H1 (cell line): ENCODE measurements at regions not wholly inside any gene's neighbourhood (a gene's known extent, or its start where the extent isn't known, plus 50 kb on each side); places are given as distances from the start of the nearest gene placed in this dataset.

ENCODE experiments used
- CTCF ChIP-seq, 3 experiments: IDR thresholded peaks; 1 replicate in 2 of 3; 2 replicates in 1 of 3; pipeline versions ENCODE4 v1.5.1 to v1.6.1; 2011; ENCODE audit warnings: low read length in 3 of 3, mild to moderate bottlenecking in 3 of 3, inconsistent platforms in 2 of 3, low read depth in 1 of 3, moderate library complexity in 1 of 3; ENCODE audit not compliant: insufficient read depth in 1 of 3; ENCODE audit errors: control extremely low read depth in 1 of 3
- FOSL1 ChIP-seq: IDR thresholded peaks from 2 replicates; pipeline ENCODE4 v1.6.1; 2011; ENCODE audit warnings: mild to moderate bottlenecking, low read depth, low read length, moderate library complexity; ENCODE audit not compliant: insufficient read depth
- POLR2A ChIP-seq, 2 experiments: IDR thresholded peaks; 1 replicate in 1 of 2; 2 replicates in 1 of 2; pipeline ENCODE4 v1.6.1; 2011; ENCODE audit warnings: low read depth in 2 of 2, low read length in 2 of 2, mild to moderate bottlenecking in 2 of 2; ENCODE audit errors: control extremely low read depth in 1 of 2
- POLR2AphosphoS5 ChIP-seq: IDR thresholded peaks from 2 replicates; pipeline ENCODE4 v1.6.1; 2011; ENCODE audit warnings: low read depth, low read length
- ZNF274 ChIP-seq: IDR thresholded peaks from 2 replicates; pipeline ENCODE4 v1.7.0; 2012; ENCODE audit warnings: low read length, borderline replicate concordance; ENCODE audit errors: extremely low read depth

GRCh38 chr3:110062716-110063115, 725.4 kb upstream of the DPPA4 start:
- no peak for TF ChIP-seq CTCF (IDR thresholded peaks at IDR 0.05; ENCODE audit: control extremely low read depth in 1 of 3, insufficient read depth in 1 of 3, low read depth in 1 of 3, low read length in 3 of 3)
- TF ChIP-seq FOSL1, result no peak
- TF ChIP-seq ZNF274, result no peak
- no peak for TF ChIP-seq POLR2A (IDR thresholded peaks at IDR 0.05; ENCODE audit: control extremely low read depth in 1 of 2, low read depth in 2 of 2, low read length in 2 of 2)
- TF ChIP-seq POLR2AphosphoS5, result no peak
